HepG2 (cell line): ENCODE measurements at regions not wholly inside any gene's neighbourhood (a gene's known extent, or its start where the extent isn't known, plus 50 kb on each side); places are given as distances from the start of the nearest gene placed in this dataset.

Source experiments
- ATAC-seq: fragments of 200-7000 bp; cut with Tn5 transposase; 3 replicates; pipeline ENCODE4 v1.9.1; 2020; ENCODE audit warnings: mild to moderate bottlenecking, moderate library complexity
- BruUV-seq: library from RNA; stranded (reverse); fragments of 400-500 nt; replicated peaks from 2 replicates; lab custom pipeline; 2021; lab: Mats Ljungman, UMichigan
- CTCF ChIA-PET: fragments of 300-600 bp; formaldehyde crosslinking; extraction: SDS; loops from one replicate; lab custom pipeline; 2021; ENCODE audit warnings: low total read pairs, inconsistent platforms, low intra/inter-chr PET ratio; lab: Yijun Ruan, JAX
- POLR2A ChIA-PET: fragments of 350-600 bp; sonication (Branson Sonifier 250); formaldehyde crosslinking; loops from one replicate; lab custom pipeline; 2020; ENCODE audit warnings: antibody characterized with exemption, inconsistent platforms; lab: Yijun Ruan, JAX
- DNase-seq: peaks from one replicate; pipeline ENCODE4 v3.0.0-alpha.2; 2015; ENCODE audit warnings: low spot score
- FAIRE-seq: peaks from 3 replicates; lab custom pipeline; 2011; peaks lifted over from hg19 to GRCh38; lab: Jason Lieb, UNC
- H2AFZ ChIP-seq: one replicate; pipeline ENCODE4 v1.6.1; 2011; ENCODE audit warnings: low read length, inconsistent platforms
- H3K27ac ChIP-seq: fragments of 300-600 bp; 3 replicates; pipeline ENCODE4 v1.8.0; 2011; ENCODE audit warnings: mixed run types, mild to moderate bottlenecking, mixed read lengths, low read length, inconsistent platforms; ENCODE audit not compliant: insufficient read depth; ENCODE audit errors: extremely low read length
- H3K27me3 ChIP-seq, 2 experiments: fragments of 200-600 bp in 1 of 2; 2 replicates in 1 of 2; 3 replicates in 1 of 2; pipeline versions ENCODE4 v1.6.0 to v1.8.0; 2011; ENCODE audit warnings: low read length in 2 of 2, mild to moderate bottlenecking in 2 of 2, moderate library complexity in 2 of 2, inconsistent platforms in 1 of 2; ENCODE audit not compliant: insufficient read depth in 2 of 2, control insufficient read depth in 1 of 2
- H3K36me3 ChIP-seq, 2 experiments: fragments of 200-600 bp in 1 of 2; replicated peaks in 1 of 2; 2 replicates in 1 of 2; 3 replicates in 1 of 2; pipeline versions ENCODE4 v1.5.1 to v1.8.0; 2011; ENCODE audit warnings: low read length in 2 of 2, inconsistent platforms in 1 of 2; ENCODE audit not compliant: insufficient read depth in 2 of 2, control insufficient read depth in 1 of 2
- H3K4me1 ChIP-seq: 2 replicates; pipeline ENCODE4 v1.5.1; 2012; ENCODE audit warnings: low read length, inconsistent platforms; ENCODE audit not compliant: insufficient read depth
- H3K4me2 ChIP-seq: 2 replicates; pipeline ENCODE4 v1.6.0; 2011; ENCODE audit warnings: low read depth, low read length, inconsistent platforms
- H3K4me3 ChIP-seq, 3 experiments: fragments of 200-600 bp in 1 of 3; sonication (generic), shearing (Covaris generic) in 1 of 3; replicated peaks in 1 of 3; 2 replicates each; pipeline ENCODE4 v1.5.1; 2011 to 2016; ENCODE audit warnings: low read length in 3 of 3, inconsistent platforms in 2 of 3, low read depth in 2 of 3, mild to moderate bottlenecking in 2 of 3, control low read depth in 1 of 3, mixed read lengths in 1 of 3; ENCODE audit not compliant: insufficient read depth in 1 of 3
- H3K79me2 ChIP-seq: one replicate; pipeline ENCODE4 v1.6.1; 2011; ENCODE audit warnings: low read length, inconsistent platforms; ENCODE audit not compliant: insufficient read depth
- H3K9ac ChIP-seq: 2 replicates; pipeline ENCODE4 v1.6.0; 2011; ENCODE audit warnings: mild to moderate bottlenecking, low read depth, low read length, inconsistent platforms; ENCODE audit not compliant: insufficient read depth
- H3K9me3 ChIP-seq: 2 replicates; pipeline ENCODE4 v1.5.1; 2012; ENCODE audit warnings: mild to moderate bottlenecking, low read length
- H4K20me1 ChIP-seq: 2 replicates; pipeline ENCODE4 v1.6.0; 2011; ENCODE audit warnings: inconsistent platforms, mild to moderate bottlenecking, low read length, moderate library complexity; ENCODE audit not compliant: insufficient read depth
- SCMH1 ChIP-seq: sonication (generic); formaldehyde crosslinking; IDR thresholded peaks from 2 replicates; pipeline ENCODE4 v1.9.0; 2021; ENCODE audit warnings: missing genetic modification reagents, mild to moderate bottlenecking, borderline replicate concordance
- SP4 ChIP-seq: sonication (generic); formaldehyde crosslinking; IDR thresholded peaks from 2 replicates; pipeline ENCODE4 v1.8.1; 2023; ENCODE audit warnings: mild to moderate bottlenecking, missing genetic modification reagents
- ZEB1 ChIP-seq: IDR thresholded peaks from 2 replicates; pipeline ENCODE4 v1.6.1; 2012; ENCODE audit warnings: mild to moderate bottlenecking, low read depth, inconsistent platforms; ENCODE audit not compliant: insufficient replicate concordance
- ZNF20 ChIP-seq: sonication (generic); formaldehyde crosslinking; IDR thresholded peaks from 2 replicates; pipeline ENCODE4 v1.4.0; 2020; ENCODE audit warnings: mild to moderate bottlenecking, moderate library complexity, missing genetic modification reagents
- ZNF317 ChIP-seq: sonication (generic); formaldehyde crosslinking; IDR thresholded peaks from 2 replicates; pipeline ENCODE4 v1.5.0; 2020; ENCODE audit warnings: mild to moderate bottlenecking, missing genetic modification reagents
- ZNF326 ChIP-seq: sonication (generic); formaldehyde crosslinking; IDR thresholded peaks from 2 replicates; pipeline ENCODE4 v1.4.0; 2020; ENCODE audit warnings: missing genetic modification reagents, borderline replicate concordance
- WGBS: methylation state at CpG from one replicate; pipeline ENCODE4 v1.1.6; 2017; ENCODE audit warnings: low lambda C conversion rate; 5-methylcytosine and 5-hydroxymethylcytosine counted together
- in situ Hi-C: cut with HindIII; loops from 2 replicates; pipeline ENCODE4 v1.10.0; 2017; ENCODE audit warnings: low pct_unique_long_range_greater_than_20kb; ENCODE audit not compliant: extremely low pct_ligation_motif_present
- intact Hi-C: fragments of 100-400 bp; cut with micrococcal nuclease; formaldehyde crosslinking; loops from one replicate; pipeline ENCODE4 v1.10.0; 2022; ENCODE audit not compliant: unreplicated experiment
- TF ChIP-seq, protein P1 (sequence below): IDR thresholded peaks from 2 replicates; pipeline ENCODE4 v1.6.1; 2016; ENCODE audit warnings: low read depth, missing genetic modification reagents, missing compliant biosample characterization
- TF ChIP-seq, protein P2 (sequence below): fragments of 450-650 bp; IDR thresholded peaks from 2 replicates; pipeline ENCODE4 v1.6.1; 2016

GRCh38 chr7:128171-129080, 63.9 kb upstream of the FAM20C start:
- Histone ChIP-seq H4K20me1 (no peaks in the 10 kb centered on the region), H3K9me3 (no peaks in the 10 kb centered on the region), H3K36me3 (no peaks in the 10 kb centered on the region), H3K9ac (no peak overlapping the region), H3K27me3 (peaks cover 3 to 17% of the 10 kb centered on the region in 2 experiments; a peak in 3 of 5 replicates), H3K4me1 (no peaks in the 10 kb centered on the region), H2AFZ (no peak overlapping the region), H3K27ac (no peak overlapping the region), H3K4me3 (no peak overlapping the region), H3K4me2 (no peak overlapping the region), H3K79me2 (no peaks in the 10 kb centered on the region)
- FAIRE-seq (no peak), DNase-seq (no peak), ATAC-seq (no peak)
- intact Hi-C loops = no loop called here
- BruUV-seq = no TSS peak
- WGBS = 58% methylated on average over 16 of the region's 23 CpGs
- in situ Hi-C loops = no loop called here
- CTCF ChIA-PET = no interaction called here
- POLR2A ChIA-PET = no interaction called here
- TF ChIP-seq SP4 (CRISPR knock-in tag) = no peak

DNA sequence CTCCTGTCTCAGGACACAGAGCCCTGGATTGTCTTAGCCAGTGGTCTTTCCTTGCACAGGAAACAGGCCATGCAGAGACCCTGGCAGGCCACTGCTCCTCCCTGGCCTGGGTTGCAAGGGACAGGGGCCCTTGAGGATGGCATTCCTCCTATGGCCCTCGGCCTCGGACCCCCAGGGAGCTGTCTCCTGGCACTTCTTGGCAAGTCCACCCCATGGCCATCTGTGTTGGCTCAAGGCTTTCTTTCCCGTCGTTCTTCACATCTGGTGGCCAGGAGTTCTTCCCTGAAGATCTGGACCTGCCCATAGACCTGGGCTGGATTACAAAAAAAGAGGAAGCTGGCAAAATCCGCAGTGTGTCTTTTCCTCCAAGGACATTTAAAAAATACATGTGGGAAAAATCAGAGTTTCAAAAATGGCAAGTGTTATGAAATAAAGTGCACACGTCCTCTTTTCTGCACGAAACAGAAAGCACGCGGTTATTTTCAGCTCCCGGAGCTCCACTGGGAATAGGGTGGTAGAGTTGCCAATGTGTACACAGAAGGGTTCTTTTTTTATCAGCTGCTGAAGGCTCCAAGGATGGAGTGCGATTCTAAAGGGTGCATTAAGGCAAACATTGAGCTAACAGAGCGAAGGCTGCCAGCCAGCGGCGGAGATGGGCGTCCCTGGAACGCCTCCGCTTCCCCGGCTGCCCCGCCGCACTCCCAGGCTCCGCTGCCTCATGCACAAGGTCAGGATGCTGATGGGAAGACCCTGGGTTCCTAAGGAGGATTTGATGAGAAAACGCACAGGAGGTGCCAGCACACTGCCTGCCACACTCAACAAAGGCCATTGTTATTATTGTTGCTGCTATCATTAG, 62.8 kb upstream of the FAM20C start:
- no peak overlapping the region for H3K27ac ChIP-seq
- ChIA-PET POLR2A (no interaction called here), CTCF (no interaction called here)
- H3K27me3 ChIP-seq = peaks cover 4 to 23% of the 10 kb centered on the region in 2 experiments; a peak in 3 of 5 replicates
- FAIRE-seq (no peak), ATAC-seq (no peak), DNase-seq (no peak)
- no peaks in the 10 kb centered on the region for H4K20me1 ChIP-seq
- H3K36me3 ChIP-seq = no peaks in the 10 kb centered on the region
- intact Hi-C loops (no loop called here), in situ Hi-C loops (no loop called here)
- H3K4me1 ChIP-seq = no peaks in the 10 kb centered on the region
- H3K4me3 ChIP-seq = no peak overlapping the region
- no TSS peak for BruUV-seq
- WGBS = 32% methylated on average over 11 of the region's 22 CpGs
- H3K4me2 ChIP-seq = no peak overlapping the region
- no peak overlapping the region for H2AFZ ChIP-seq
- no peaks in the 10 kb centered on the region for H3K79me2 ChIP-seq
- H3K9me3 ChIP-seq = no peaks in the 10 kb centered on the region
- no peak overlapping the region for H3K9ac ChIP-seq
- no peak for TF ChIP-seq ZNF326 (CRISPR knock-in tag)
- TF ChIP-seq, protein P1, sequence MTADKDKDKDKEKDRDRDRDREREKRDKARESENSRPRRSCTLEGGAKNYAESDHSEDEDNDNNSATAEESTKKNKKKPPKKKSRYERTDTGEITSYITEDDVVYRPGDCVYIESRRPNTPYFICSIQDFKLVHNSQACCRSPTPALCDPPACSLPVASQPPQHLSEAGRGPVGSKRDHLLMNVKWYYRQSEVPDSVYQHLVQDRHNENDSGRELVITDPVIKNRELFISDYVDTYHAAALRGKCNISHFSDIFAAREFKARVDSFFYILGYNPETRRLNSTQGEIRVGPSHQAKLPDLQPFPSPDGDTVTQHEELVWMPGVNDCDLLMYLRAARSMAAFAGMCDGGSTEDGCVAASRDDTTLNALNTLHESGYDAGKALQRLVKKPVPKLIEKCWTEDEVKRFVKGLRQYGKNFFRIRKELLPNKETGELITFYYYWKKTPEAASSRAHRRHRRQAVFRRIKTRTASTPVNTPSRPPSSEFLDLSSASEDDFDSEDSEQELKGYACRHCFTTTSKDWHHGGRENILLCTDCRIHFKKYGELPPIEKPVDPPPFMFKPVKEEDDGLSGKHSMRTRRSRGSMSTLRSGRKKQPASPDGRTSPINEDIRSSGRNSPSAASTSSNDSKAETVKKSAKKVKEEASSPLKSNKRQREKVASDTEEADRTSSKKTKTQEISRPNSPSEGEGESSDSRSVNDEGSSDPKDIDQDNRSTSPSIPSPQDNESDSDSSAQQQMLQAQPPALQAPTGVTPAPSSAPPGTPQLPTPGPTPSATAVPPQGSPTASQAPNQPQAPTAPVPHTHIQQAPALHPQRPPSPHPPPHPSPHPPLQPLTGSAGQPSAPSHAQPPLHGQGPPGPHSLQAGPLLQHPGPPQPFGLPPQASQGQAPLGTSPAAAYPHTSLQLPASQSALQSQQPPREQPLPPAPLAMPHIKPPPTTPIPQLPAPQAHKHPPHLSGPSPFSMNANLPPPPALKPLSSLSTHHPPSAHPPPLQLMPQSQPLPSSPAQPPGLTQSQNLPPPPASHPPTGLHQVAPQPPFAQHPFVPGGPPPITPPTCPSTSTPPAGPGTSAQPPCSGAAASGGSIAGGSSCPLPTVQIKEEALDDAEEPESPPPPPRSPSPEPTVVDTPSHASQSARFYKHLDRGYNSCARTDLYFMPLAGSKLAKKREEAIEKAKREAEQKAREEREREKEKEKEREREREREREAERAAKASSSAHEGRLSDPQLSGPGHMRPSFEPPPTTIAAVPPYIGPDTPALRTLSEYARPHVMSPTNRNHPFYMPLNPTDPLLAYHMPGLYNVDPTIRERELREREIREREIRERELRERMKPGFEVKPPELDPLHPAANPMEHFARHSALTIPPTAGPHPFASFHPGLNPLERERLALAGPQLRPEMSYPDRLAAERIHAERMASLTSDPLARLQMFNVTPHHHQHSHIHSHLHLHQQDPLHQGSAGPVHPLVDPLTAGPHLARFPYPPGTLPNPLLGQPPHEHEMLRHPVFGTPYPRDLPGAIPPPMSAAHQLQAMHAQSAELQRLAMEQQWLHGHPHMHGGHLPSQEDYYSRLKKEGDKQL (CRISPR knock-in tag) = no peak
- TF ChIP-seq, protein P2, sequence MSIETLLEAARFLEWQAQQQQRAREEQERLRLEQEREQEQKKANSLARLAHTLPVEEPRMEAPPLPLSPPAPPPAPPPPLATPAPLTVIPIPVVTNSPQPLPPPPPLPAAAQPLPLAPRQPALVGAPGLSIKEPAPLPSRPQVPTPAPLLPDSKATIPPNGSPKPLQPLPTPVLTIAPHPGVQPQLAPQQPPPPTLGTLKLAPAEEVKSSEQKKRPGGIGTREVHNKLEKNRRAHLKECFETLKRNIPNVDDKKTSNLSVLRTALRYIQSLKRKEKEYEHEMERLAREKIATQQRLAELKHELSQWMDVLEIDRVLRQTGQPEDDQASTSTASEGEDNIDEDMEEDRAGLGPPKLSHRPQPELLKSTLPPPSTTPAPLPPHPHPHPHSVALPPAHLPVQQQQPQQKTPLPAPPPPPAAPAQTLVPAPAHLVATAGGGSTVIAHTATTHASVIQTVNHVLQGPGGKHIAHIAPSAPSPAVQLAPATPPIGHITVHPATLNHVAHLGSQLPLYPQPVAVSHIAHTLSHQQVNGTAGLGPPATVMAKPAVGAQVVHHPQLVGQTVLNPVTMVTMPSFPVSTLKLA = no peak
- TF ChIP-seq SP4 (CRISPR knock-in tag) = no peak
- no peak for TF ChIP-seq ZNF317 (CRISPR knock-in tag)
- no peak for TF ChIP-seq ZEB1
- TF ChIP-seq SCMH1 (CRISPR knock-in tag) = no peak
- TF ChIP-seq ZNF20 (CRISPR knock-in tag) = no peak
